HG03045 (cell line): ENCODE measurements at regions not wholly inside any gene's neighbourhood (a gene's known extent, or its start where the extent isn't known, plus 50 kb on each side); places are given as distances from the start of the nearest gene placed in this dataset.
"Not testable (repeated sequence)": the region's sequence is repeated elsewhere in the genome, so short reads cannot be mapped to it uniquely, and the experiment has no call there.

Experiments used
- ATAC-seq: cut with Tn5 transposase; IDR thresholded peaks from one replicate; pipeline ENCODE4 v1.9.1; 2021; ENCODE audit warnings: mild to moderate bottlenecking, moderate library complexity; ENCODE audit not compliant: unreplicated experiment

GRCh38 chr16:33710696-33711087 is 251.3 kb downstream of the TP53TG3F start:
- ATAC-seq = not testable (repeated sequence)

DNA sequence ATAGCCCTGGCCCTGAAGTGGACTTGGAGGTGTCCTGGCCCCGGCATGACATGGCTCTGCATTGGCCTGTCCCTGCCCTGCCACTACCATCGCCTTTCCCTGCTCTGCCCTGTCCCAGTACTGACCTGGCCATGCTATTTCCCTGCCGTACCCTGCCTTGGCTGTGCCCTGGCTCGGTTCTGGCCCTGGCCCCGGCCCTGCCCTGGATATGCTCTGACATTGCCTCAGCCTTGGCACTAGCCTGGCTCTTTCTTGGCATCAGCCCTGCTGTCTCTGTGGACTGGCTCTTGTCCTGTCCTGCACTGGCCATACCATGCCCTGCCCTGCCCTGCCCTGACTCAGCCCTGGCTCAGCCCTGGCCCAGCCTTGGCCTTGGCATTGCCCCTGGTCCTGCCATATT is 252.2 kb downstream of the TP53TG3F start:
- not testable (repeated sequence) for ATAC-seq

DNA sequence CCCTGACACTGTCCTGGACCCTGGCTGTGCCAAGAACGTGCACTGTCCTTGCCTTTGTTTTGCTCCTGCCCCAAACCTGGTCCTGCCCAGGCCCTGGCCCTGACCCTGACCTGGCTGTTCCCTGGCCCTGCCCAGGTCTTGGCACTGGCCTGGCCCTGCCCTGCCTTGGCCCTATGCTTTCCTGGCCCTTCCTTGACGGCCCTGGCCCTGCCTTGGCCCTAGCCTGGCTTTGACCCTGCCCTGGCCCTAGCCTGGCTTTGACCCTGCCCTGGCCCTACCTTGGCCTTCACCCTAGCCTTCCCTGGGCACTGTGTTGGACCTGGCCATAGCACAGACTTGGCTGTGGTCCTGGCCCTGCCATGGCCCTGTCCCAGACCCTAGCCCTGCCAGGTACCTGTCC is 252.9 kb downstream of the TP53TG3F start:
- not testable (repeated sequence) for ATAC-seq

- ATAC-seq = not testable (repeated sequence)
Measured at GRCh38 chr16:33712851-33713709, 253.7 kb downstream of the TP53TG3F start.

- not testable (repeated sequence) for ATAC-seq
Measured at GRCh38 chr16:33713710-33714538, 254.5 kb downstream of the TP53TG3F start.

DNA sequence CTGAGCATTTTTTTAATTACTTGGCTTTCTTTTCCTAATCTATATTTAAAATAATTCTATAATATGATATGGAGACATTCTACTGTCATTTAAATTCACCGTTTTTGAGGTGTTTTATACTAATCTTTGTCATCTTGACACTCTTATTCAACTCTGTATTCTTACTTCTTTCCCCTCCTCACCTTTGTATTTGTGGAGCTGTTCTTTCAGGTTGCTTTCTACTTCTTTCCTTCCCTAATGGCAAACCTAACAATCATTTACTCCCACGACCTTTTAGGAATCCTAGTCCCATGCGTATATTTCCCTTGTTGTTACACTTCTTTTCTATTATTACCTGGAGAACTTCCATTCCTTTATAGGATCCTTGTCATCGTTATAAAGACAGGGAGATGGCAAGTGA is 271.8 kb downstream of the TP53TG3F start:
- not testable (repeated sequence) for ATAC-seq

DNA sequence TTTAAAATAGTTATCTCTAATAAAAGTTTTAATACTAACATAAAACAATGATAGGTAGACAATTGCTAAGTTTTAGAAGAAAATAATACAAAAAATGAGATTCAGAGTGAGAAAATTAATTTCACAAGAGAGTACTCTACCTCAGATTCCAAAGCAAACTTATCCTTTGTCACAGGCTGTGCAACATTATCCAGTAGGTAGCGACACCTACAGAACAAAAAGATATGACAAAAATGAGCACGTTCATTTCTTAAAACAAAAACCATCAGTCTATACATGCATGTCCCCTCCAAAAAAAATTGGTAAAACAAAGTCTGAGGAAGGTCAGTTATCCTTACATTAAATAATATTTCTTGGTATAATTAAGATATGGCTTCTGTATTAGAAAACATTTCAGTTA is 275.2 kb downstream of the TP53TG3F start:
- not testable (repeated sequence) for ATAC-seq

DNA sequence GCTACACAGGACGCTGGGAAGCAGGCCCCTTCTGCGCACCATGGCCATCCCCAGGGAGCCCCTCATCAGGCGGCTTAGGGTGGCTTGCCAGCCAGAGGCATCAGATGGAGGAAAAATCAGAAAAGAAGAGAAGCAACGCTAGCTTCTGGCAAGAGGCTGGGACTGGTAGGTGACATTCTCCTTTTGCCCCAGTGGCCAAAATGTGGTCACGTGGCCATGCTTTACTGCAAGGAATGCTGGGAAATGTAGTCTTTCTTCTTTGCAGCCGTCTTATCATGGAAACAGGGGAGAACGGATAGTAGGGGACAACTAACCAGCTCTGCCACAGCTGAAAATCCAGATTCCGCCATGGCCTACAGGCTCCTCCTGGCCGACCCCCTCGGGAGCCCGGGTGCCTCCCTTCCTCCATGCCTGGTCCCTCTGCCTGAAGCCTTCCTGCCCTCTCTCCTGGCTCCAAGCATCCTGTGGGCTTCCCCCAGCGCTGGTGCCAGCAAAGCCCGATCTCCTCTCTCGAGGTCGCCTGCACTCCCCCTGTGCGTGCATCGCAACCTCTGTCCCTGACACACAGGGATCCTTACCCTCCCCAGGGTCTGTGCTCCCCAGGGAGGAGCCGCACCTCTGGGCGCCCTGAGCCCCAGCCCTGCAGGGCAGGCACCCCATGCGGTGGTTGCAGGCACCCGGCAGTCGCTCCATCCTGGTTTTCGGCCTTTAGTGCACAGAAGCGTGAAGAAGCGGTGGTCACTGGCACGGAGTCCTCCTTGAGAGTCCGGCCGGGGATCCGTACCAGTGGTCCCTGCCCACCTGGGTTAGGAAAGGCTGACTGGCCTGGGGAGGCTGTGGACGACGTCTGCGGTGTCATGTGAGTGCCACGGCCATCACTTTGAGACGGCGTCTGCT is 307.7 kb downstream of the TP53TG3F start:
- ATAC-seq = not testable (repeated sequence)

- ATAC-seq = not testable (repeated sequence)
Measured at GRCh38 chr16:33768710-33769109, 309.3 kb downstream of the TP53TG3F start.

- not testable (repeated sequence) for ATAC-seq
Measured at GRCh38 chr16:33769180-33769846, 309.9 kb downstream of the TP53TG3F start.

GRCh38 chr16:33770478-33770877 is 311.1 kb downstream of the TP53TG3F start:
- not testable (repeated sequence) for ATAC-seq

- ATAC-seq = not testable (repeated sequence)
Measured at GRCh38 chr16:33771211-33771610, 311.8 kb downstream of the TP53TG3F start.

DNA sequence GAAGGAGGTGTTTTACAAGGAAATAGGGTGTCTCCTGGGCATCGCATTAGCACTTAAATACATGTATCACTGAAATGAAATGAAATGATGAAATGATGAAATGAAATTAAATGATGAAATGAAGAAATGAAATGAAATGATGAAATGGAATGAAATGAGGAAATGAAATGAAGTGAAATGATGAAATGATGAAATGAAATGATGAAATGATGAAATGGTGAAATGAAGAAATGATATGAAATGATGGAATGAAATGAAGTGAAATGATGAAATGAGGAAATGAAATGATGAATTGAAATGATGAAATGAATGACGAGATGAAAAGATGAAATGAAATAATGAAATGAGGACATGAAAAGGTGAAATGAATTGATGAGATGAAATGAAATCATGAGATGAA is 314.6 kb downstream of the TP53TG3F start:
- not testable (repeated sequence) for ATAC-seq

- not testable (repeated sequence) for ATAC-seq
Measured at GRCh38 chr16:33774724-33775123, 315.3 kb downstream of the TP53TG3F start.

GRCh38 chr16:33816328-33816944 is 357.0 kb downstream of the TP53TG3F start:
- not testable (repeated sequence) for ATAC-seq

- not testable (repeated sequence) for ATAC-seq
Measured at GRCh38 chr16:33824736-33825135, 365.3 kb downstream of the TP53TG3F start.

DNA sequence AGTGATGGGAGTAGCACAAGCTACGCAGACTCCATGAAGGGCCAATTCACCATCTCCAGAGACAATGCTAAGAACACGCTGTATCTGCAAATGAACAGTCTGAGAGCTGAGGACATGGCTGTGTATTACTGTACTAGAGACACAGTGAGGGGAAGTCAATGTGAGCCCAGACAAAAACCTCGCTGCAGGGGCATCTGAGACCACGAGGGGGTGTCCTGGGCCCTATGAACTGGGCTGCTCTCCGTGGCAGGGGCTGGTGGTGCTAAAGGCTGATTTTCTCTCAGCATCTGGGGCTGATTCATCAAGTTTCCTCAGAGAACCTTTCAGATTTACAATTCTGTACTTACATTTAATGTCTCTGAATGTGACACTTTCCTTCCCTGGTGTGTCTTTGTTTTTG is 368.1 kb downstream of the TP53TG3F start:
- not testable (repeated sequence) for ATAC-seq

DNA sequence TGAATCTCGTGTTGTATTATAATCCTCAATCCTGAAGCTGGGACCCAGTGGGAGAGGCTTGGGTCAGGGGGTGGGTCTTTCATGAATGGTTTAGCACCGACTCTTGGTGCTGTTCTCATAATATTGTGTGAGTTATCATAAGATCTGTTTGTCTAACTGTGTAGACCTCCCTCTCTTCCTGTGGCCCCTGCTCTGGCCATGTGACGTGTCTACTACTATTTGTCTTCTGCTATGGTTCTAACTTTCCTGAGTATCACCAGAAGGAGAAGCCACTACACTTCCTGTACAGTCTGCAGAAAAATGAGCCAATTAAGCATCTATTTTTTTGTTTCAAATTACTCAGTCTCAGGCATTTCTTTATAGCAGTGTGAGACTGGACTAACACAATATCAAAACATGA is 379.7 kb downstream of the TP53TG3F start:
- ATAC-seq = not testable (repeated sequence)

- not testable (repeated sequence) for ATAC-seq
Measured at GRCh38 chr16:33844533-33844932, 385.1 kb downstream of the TP53TG3F start.
